ENCODE measurements at regions not wholly inside any gene's neighbourhood (a gene's known extent, or its start where the extent isn't known, plus 50 kb on each side); places are given as distances from the start of the nearest gene placed in this dataset.

GRCh38 chr6:84356907-84357306 lies 129.5 kb upstream of the CEP162 start:
- intact Hi-C loops (cut with micrococcal nuclease) = no loop called here
- no peak overlapping the region for H3K4me3 ChIP-seq (replicated peaks in 1 of 3; ENCODE audit: low read depth in 2 of 3, low read length in 3 of 3)
- H3K9me3 ChIP-seq (replicated peaks in 1 of 2; ENCODE audit: control insufficient read depth in 1 of 2, insufficient read depth in 1 of 2, low read length in 2 of 2) = no peaks in the 10 kb centered on the region
- Mint-ChIP-seq H3K4me1 (no peaks in the 10 kb centered on the region), H3K27ac (no peak overlapping the region), H3K36me3 (no peaks in the 10 kb centered on the region), H3K9me3 (peaks cover 0 to 5% (median 2%) of the 10 kb centered on the region in 7 donors), H3K4me3 (no peak overlapping the region), H3K27me3 (ENCODE audit: low read depth in 3 of 3) (peaks cover 0 to 2% (median 0%) of the 10 kb centered on the region in 3 donors)
- 62% methylated on average over 2 of the region's 5 CpGs for WGBS (ENCODE audit: insufficient coverage)
- no peaks in the 10 kb centered on the region for H3K36me3 ChIP-seq (replicated peaks in 1 of 2; ENCODE audit: control insufficient read depth in 1 of 2, insufficient read depth in 2 of 2, low read length in 2 of 2)
- no peak overlapping the region for H3K27ac ChIP-seq (ENCODE audit: low read depth in 1 of 2, low read length in 2 of 2)
- no peak for DNase-seq
- TF ChIP-seq CTCF (IDR thresholded peaks at IDR 0.05) = no peak
- H3K4me2 ChIP-seq (replicated peaks; ENCODE audit: extremely low read depth, low read length, poor library complexity, severe bottlenecking) = no peak overlapping the region
- H3K27me3 ChIP-seq (ENCODE audit: control insufficient read depth in 2 of 2, insufficient read depth in 2 of 2, low read length in 2 of 2) = no peaks in the 10 kb centered on the region
- no peaks in the 10 kb centered on the region for H3K4me1 ChIP-seq (ENCODE audit: control insufficient read depth in 1 of 2, insufficient read depth in 2 of 2, low read length in 2 of 2)
- H4K20me1 ChIP-seq (ENCODE audit: insufficient read depth, low read length) = no peaks in the 10 kb centered on the region
- no peaks in the 10 kb centered on the region for H3K79me2 ChIP-seq (ENCODE audit: insufficient read depth, low read length)
- no peak overlapping the region for H3K9ac ChIP-seq (ENCODE audit: insufficient read depth, low read length, poor library complexity, severe bottlenecking)
- H2AFZ ChIP-seq (ENCODE audit: insufficient read depth, low read depth, low read length, poor library complexity, severe bottlenecking) = no peak overlapping the region

- H4K20me1 ChIP-seq (ENCODE audit: insufficient read depth, low read length) = no peaks in the 10 kb centered on the region
- no peak overlapping the region for H3K4me2 ChIP-seq (replicated peaks; ENCODE audit: extremely low read depth, low read length, poor library complexity, severe bottlenecking)
- Mint-ChIP-seq H3K9me3 (peaks cover 0 to 5% (median 1%) of the 10 kb centered on the region in 7 donors), H3K4me1 (no peaks in the 10 kb centered on the region), H3K27me3 (ENCODE audit: low read depth in 3 of 3) (peaks cover 0 to 2% (median 0%) of the 10 kb centered on the region in 3 donors), H3K4me3 (no peak overlapping the region), H3K36me3 (no peaks in the 10 kb centered on the region), H3K27ac (no peak overlapping the region)
- H3K79me2 ChIP-seq (ENCODE audit: insufficient read depth, low read length) = no peaks in the 10 kb centered on the region
- H3K9me3 ChIP-seq (replicated peaks in 1 of 2; ENCODE audit: control insufficient read depth in 1 of 2, insufficient read depth in 1 of 2, low read length in 2 of 2) = no peaks in the 10 kb centered on the region
- H3K4me3 ChIP-seq (replicated peaks in 1 of 3; ENCODE audit: low read depth in 2 of 3, low read length in 3 of 3) = no peak overlapping the region
- H3K36me3 ChIP-seq (replicated peaks in 1 of 2; ENCODE audit: control insufficient read depth in 1 of 2, insufficient read depth in 2 of 2, low read length in 2 of 2) = no peaks in the 10 kb centered on the region
- no peak overlapping the region for H2AFZ ChIP-seq (ENCODE audit: insufficient read depth, low read depth, low read length, poor library complexity, severe bottlenecking)
- no peak for TF ChIP-seq CTCF (IDR thresholded peaks at IDR 0.05)
- no peaks in the 10 kb centered on the region for H3K4me1 ChIP-seq (ENCODE audit: control insufficient read depth in 1 of 2, insufficient read depth in 2 of 2, low read length in 2 of 2)
- intact Hi-C loops (cut with micrococcal nuclease) = no loop called here
- WGBS (ENCODE audit: insufficient coverage) = no CpG with 5 or more reads among the region's 5 CpGs
- H3K27me3 ChIP-seq (ENCODE audit: control insufficient read depth in 2 of 2, insufficient read depth in 2 of 2, low read length in 2 of 2) = no peaks in the 10 kb centered on the region
- DNase-seq = no peak
- no peak overlapping the region for H3K9ac ChIP-seq (ENCODE audit: insufficient read depth, low read length, poor library complexity, severe bottlenecking)
- H3K27ac ChIP-seq (ENCODE audit: low read depth in 1 of 2, low read length in 2 of 2) = no peak overlapping the region
These were observed 126.3 kb upstream of the CEP162 start for GRCh38 chr6:84353459-84354423.
